ENCODE measurements at regions not wholly inside any gene's neighbourhood (a gene's known extent, or its start where the extent isn't known, plus 50 kb on each side); places are given as distances from the start of the nearest gene placed in this dataset.

GRCh38 chr5:61596265-61596664, 264.2 kb downstream of the ZSWIM6 start:
- no peak for DNase-seq (ENCODE audit: low read depth, low spot score)

DNA sequence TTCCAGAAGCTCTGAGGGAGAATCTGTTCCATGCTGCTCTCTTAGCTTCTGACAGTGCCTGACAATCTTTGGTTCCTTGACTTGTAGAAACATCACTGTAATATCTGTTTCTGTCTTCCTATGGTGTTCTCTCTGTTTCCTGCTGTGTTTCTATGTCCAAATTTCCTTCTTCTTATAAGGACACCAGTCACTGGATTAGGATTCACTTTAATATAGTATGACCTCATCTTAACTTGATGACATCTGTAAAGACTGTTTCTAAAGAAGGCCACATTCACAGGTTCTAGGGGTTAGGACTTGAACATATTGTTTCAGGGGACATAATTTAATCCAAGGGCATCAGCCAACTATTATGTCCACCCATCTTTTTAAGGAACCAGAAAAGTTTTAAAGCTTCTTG, 265.6 kb downstream of the ZSWIM6 start:
- DNase-seq (ENCODE audit: low read depth, low spot score): no peak

DNA sequence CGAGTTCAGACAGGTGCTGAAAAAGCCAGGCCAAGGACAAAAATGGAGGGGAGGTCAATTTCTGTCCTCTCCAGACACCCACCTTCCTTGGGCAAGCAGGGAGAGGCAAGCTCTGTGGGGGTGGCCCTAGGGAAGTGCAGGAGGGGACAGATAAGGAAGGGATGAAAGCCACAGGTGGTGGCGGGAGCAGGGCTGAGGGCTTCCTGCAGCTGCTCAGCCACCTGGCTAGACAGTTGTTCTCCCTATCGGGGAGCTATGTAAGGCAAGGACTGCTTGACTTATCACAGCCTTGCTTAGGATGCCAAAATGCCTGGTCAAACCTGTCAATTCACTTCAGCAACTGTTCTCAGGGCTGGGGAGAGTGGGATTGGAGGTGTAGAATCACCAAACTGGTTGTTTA, 266.1 kb downstream of the ZSWIM6 start:
- no peak for DNase-seq (ENCODE audit: low read depth, low spot score)

GRCh38 chr5:61599370-61600122, 267.5 kb downstream of the ZSWIM6 start:
- DNase-seq (ENCODE audit: low read depth, low spot score): no peak

- DNase-seq (ENCODE audit: low read depth, low spot score): no peak
Observed at GRCh38 chr5:61600123-61600444, 268.0 kb downstream of the ZSWIM6 start.

GRCh38 chr5:61600945-61601511, 269.0 kb downstream of the ZSWIM6 start:
- DNase-seq (ENCODE audit: low read depth, low spot score): no peak

DNA sequence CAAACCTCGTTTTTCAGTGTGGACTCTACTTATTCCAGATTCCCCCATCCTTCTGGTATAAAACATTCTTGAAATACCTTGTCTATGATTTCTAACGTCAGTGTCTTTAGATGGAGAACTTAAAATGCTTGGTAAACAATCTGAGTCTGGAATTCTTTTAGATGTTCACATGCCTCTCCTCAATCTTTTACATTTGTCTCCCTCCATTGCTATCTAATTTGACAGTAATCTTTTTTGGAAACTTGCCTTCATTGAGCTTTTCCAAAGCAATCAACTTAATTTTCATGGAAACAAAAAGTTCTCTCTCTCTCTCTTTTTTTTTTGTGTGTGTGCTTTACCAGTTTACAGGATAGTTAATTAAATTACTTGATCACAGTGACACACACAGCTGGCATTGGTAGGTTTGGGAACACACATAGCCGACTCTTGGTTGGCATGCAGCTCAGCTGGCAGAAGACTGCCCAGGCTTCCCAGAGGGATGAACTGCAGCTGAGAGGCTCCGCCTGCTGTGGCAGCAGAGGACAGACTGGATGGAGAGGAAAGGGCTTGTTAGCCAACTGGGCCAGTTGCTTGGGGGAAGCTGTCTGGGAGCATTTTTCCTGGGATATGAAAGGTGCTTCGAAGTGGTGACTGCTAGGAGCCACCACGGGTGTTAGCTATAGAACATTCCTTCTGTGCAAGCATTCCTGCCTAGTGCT, 271.3 kb downstream of the ZSWIM6 start:
- no peak for DNase-seq (ENCODE audit: low read depth, low spot score)

DNA sequence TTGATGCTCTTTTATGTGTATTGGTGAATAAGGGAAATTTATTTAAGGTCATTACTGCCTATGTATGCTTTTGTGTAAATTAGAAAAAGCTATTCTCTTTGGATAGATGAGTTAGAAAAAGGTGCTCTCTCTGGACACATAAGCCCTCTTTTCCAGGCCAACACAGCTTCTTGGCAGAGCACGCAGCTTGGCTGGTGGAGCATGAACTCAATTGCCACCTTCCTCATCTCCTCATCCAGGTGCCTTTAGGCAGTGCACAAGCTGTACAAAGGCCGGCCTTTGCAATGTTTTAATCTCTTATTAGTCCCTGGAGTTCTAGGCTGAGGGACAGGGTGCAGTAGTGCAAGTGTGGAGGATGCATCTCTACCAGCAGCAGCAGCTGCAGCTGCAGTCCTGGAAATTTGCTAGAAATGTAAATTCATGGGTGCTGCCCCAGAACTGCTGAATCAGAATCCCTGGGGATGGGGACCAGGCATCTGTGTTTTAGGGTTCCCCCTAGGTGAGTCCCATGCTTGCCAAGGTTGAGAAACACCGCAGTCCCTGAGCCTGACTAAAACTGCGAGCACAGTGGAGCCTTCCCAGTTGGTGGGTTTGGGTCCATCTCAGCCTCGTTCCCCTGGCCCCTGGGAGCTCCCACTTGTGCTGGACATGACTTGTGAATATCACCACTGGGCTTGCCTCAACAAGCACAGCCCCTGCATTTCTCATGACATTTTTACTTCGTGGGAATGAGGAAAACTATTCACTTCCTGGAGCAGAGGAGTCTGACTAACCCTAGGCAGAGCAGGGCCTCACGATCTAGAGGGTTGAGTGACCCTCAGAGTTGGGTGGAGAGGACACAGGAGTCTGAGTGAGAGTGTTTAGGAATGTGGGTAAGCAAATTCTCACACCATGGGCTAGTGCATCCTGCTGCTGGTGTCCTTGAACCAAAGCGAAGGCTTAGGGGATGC, 272.3 kb downstream of the ZSWIM6 start:
- DNase-seq (ENCODE audit: low read depth, low spot score): no peak

DNA sequence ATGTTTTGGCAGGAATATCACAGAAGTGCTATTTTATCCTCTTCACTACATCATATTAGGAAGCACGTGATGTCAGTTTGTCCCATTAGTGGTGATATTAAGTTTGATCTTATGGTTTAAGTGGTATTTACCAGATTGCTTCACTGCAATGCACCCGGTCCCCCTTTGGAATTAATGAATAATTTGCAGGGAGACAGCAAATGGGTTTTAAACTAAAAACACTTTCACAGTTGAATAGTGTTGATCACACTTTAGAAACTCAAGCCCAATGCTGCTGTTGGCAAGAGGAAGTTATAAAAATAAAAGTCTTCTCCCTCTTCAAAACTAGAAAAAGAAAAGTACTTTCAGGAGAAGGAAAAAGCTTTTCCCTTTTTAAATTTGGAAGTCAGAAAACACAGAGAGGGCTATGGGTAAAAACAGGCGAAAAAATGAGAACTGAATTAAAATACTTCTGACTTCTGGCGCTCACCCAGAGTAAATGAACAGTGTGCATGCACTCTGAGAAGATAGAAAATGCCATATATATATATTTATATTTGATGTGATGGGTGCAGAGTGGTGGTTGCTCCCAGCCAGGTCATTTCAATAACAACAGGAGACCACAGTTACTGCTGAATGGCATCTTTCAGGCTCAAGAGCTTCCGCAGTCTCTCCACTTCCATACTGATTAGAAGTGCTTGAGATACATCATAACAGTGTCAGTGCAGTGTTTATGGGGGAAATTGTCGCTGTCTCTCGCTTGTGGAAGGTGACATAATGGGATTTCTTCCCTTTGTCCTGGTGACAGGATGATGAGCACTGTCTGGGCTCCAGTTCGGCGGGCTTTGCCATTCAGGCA, 278.0 kb downstream of the ZSWIM6 start:
- no peak for DNase-seq (ENCODE audit: low read depth, low spot score)

DNA sequence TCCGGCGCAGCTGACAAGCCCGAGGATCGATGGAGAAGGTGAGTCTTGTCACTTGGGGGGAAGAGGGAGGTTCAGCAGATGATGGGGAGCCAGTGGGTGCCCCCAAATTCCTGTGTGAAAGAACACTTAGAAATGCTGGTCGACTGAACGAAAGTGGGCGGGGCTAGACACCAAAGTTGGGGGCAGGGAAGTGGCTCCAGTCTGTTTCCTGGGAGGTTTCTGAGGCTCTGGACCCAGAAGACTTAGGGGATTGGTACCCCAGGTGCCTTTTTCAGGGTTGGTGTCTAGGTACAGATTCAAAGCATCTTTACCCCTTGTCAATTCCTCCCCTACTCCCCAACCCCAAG, 278.6 kb downstream of the ZSWIM6 start:
- DNase-seq (ENCODE audit: low read depth, low spot score): no peak

- DNase-seq (ENCODE audit: low read depth, low spot score): no peak
Observed at GRCh38 chr5:61612431-61612830, 280.4 kb downstream of the ZSWIM6 start.

GRCh38 chr5:61613679-61614078, 281.6 kb downstream of the ZSWIM6 start:
- DNase-seq (ENCODE audit: low read depth, low spot score): no peak

DNA sequence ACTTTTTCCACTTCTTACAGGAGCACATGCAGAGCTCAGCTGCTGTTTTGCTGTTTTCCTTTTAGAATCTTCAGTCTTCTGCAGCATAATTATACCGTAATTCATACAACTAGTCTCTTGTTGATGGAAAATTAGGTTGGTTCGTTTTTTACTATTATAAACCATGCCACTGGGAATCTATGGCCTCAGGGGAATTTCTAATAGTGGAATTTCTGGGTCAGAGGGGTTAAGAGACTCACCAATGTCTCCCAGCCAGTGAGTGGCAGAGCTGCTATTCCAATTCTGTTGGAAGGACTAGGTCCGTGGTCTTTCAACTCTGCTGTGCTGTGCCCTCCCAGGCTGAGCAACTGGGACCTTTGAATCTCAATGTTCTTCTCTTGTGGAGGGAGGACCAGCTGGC, 282.5 kb downstream of the ZSWIM6 start:
- no peak for DNase-seq (ENCODE audit: low read depth, low spot score)

DNA sequence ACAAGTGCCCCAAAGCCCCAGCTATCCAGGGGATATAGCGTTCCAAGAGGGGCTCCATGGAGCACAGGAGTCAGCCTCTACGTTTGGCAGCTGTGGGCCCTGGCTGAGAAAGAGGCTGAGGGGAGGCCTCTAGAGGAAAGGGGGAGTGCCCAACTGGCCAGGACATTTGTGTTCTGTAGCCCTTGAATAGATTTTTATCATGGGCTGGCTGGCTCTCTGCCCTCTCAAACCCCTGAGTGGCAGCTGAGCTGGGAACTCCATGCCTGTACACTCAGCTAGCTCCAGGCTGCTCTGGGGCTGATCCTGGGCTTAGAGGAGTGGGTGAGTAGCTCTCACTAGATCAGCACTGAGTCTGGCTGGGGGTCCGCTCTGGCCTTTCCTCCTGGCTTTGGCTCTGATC, 285.0 kb downstream of the ZSWIM6 start:
- no peak for DNase-seq (ENCODE audit: low read depth, low spot score)

DNA sequence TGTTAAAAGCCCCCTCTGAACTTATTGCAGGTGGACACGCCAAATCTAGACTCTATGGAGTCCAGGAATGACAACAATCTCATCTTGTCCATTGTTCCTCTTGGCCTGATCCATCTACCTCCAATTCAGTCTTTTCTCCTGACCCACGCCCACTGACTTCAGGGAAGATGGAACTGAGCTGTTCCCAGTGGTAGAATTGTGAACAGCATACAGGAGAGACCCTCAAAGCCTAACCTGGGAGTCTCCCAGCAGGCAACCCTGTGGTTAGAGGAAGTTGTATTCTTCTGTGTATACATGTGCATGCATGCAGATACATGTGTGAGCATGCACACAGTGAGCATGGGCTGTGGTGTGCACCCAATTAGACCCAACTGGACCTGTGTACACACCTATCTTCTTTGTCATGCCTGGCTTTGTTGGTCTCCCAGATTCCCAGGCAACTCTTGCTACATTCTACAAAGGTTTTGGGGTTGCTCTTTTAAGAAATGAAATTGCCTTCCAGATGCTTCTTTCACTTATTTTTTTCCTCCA, 286.0 kb downstream of the ZSWIM6 start:
- no peak for DNase-seq (ENCODE audit: low read depth, low spot score)

GRCh38 chr5:61618577-61618976, 286.5 kb downstream of the ZSWIM6 start:
- no peak for DNase-seq (ENCODE audit: low read depth, low spot score)

DNA sequence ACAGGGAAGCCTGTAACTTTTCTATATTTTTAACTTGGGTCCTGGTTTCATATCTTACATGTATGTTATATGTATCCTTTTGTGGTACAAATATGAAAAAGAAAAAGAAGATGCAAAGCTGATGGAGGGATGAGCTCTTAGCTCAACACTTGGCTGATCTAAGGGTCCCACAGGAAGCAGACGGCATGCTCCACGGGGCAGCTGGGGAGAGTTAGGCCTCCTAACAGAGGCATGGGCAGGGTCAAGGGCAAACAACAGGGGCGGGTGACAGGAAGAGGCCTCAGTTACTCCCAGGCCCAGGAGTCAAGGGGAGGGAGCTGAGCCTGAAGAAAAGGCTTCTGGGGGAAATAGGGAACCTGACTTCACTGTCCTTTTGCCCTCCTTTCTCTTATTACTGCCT, 287.2 kb downstream of the ZSWIM6 start:
- no peak for DNase-seq (ENCODE audit: low read depth, low spot score)

DNA sequence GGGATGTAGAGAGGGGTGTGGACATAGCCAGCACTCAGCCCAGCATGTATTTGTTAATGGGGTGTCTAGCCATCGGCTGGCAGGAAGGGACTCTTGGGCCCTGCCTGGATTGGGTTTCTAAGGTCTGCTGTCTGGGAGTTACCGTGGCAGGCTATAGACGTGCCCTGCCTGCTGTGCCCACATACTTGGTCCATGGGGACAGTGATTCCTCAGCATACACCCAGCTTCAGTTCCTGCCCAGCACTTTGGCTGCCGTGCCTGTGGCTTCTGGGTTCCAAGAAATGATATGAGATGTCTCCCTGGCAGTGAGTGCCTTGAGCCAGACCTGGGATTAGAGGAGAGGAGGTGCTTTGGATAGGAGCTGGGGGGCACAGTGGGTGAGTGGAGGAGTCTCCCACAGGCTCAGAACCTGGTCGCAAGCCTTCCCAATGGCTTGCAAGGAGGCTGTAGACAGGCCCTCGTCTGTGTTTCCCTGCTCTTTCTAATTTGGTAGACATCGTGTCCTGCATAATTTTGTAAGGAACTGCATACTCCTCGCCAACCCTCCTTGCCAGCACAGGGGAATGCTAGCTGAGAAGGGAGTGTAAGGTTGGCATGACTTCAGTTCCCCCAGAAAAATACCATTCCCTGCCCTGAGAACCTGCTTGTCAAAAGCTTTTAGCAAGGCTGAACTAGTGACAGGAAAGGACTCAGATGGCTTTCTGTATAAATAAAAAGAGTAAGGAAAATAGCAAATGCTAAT, 287.9 kb downstream of the ZSWIM6 start:
- DNase-seq (ENCODE audit: low read depth, low spot score): no peak

DNA sequence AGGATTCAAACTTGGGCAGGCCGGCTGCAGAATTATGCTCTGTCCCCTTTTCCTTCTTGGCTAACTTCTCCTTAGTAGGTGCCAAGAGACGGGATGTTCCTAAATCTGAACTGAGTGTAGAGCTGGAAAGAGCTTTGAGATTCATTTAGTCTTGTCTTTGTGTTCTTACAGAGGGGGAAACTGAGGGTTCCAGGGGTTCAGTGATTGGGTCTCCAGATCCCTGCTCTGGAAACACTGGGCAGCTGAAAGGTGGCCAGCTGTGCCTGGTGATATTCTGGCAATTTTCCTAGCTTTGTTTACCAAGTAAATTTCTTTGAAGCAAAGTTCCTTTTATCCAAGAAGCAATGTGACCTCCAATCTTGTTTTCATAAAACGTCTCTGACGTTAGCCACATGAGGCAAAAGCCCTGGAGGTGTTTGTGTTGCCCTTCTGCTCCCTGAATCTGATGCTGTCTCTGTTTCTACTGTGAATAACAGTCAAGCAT, 288.7 kb downstream of the ZSWIM6 start:
- DNase-seq (ENCODE audit: low read depth, low spot score): no peak

DNA sequence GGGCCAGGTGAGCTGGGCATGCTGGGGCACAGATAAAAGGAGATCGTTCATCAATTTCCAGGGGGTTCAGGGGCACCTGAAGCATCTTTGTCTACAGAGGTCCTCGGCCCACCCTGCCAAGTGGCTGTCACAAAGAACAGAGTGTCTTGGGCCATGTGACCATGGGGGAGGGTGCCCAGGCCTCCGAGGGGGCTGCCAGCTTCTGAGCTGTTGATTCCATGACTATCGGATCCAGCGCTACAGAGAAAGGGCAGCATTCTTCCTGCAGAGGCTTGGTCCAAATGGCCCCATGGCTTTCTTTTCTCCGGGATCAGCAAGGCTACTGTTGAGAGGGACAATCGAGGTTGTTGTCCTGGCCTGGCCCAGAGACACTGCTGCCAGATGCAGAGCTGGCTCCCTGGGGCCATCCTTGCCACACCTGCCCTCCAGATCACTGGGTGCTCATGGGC, 289.2 kb downstream of the ZSWIM6 start:
- DNase-seq (ENCODE audit: low read depth, low spot score): no peak
